SK-N-SH (cell line): ENCODE measurements at regions not wholly inside any gene's neighbourhood (a gene's known extent, or its start where the extent isn't known, plus 50 kb on each side); places are given as distances from the start of the nearest gene placed in this dataset.

ENCODE experiments used
- CTCF ChIA-PET: fragments of 300-600, 350-600 bp; formaldehyde crosslinking; extraction: SDS; loops from one replicate; lab custom pipeline; 2021; lab: Yijun Ruan, JAX
- POLR2A ChIA-PET: fragments of 350-600 bp; sonication (Branson Sonifier 250); formaldehyde crosslinking; extraction: SDS; loops from one replicate; lab custom pipeline; 2020; ENCODE audit warnings: antibody characterized with exemption, inconsistent platforms; lab: Yijun Ruan, JAX
- DNase-seq: peaks from one replicate; pipeline ENCODE4 v3.0.0; 2012
- H2AFZ ChIP-seq: fragments of 200-600 bp; sonication (generic); 2 replicates; pipeline ENCODE4 v1.8.1; 2016; ENCODE audit warnings: antibody characterized with exemption, mild to moderate bottlenecking, low read depth
- H3F3A ChIP-seq: fragments of 200-600 bp; sonication (generic); replicated peaks from 2 replicates; pipeline ENCODE3; 2016; ENCODE audit warnings: antibody characterized with exemption, mild to moderate bottlenecking; ENCODE audit not compliant: insufficient read depth
- H3K27ac ChIP-seq, 2 experiments: fragments of 200-500 bp in 1 of 2; fragments of 200-600 bp in 1 of 2; sonication (Bioruptor generic) in 1 of 2; sonication (generic), shearing (Covaris generic) in 1 of 2; 2 replicates each; pipeline versions ENCODE4 v1.5.1 to v1.6.1; 2014 to 2016; ENCODE audit warnings: low read depth in 2 of 2, inconsistent platforms in 1 of 2, low read length in 1 of 2, mild to moderate bottlenecking in 1 of 2, mixed read lengths in 1 of 2
- H3K27me3 ChIP-seq: fragments of 200-600 bp; sonication (generic), shearing (Covaris generic); 2 replicates; pipeline ENCODE4 v1.6.1; 2016; ENCODE audit warnings: mixed run types; ENCODE audit not compliant: insufficient read depth
- H3K36me3 ChIP-seq, 2 experiments: fragments of 200-500 bp in 1 of 2; fragments of 200-600 bp in 1 of 2; sonication (Bioruptor generic) in 1 of 2; sonication (generic) in 1 of 2; replicated peaks in 1 of 2; 2 replicates each; pipeline versions ENCODE3 to v1.5.1; 2014 to 2016; ENCODE audit warnings: low read length in 1 of 2, mild to moderate bottlenecking in 1 of 2; ENCODE audit not compliant: insufficient read depth in 2 of 2, control insufficient read depth in 1 of 2
- H3K4me1 ChIP-seq, 2 experiments: fragments of 200-500 bp in 1 of 2; fragments of 200-600 bp in 1 of 2; sonication (Bioruptor generic) in 1 of 2; sonication (generic), shearing (Covaris generic) in 1 of 2; 2 replicates each; pipeline versions ENCODE4 v1.5.1 to v1.6.1; 2014 to 2016; ENCODE audit warnings: low read depth in 1 of 2, low read length in 1 of 2, mixed run types in 1 of 2; ENCODE audit not compliant: insufficient read depth in 2 of 2, control insufficient read depth in 1 of 2
- H3K4me2 ChIP-seq: fragments of 200-600 bp; sonication (generic), shearing (Covaris generic); 2 replicates; pipeline ENCODE4 v1.6.1; 2017; ENCODE audit warnings: mixed run types
- H3K4me3 ChIP-seq, 2 experiments: fragments of 200-500 bp in 1 of 2; fragments of 200-600 bp in 1 of 2; sonication (Bioruptor generic) in 1 of 2; sonication (generic), shearing (Covaris generic) in 1 of 2; 2 replicates each; pipeline versions ENCODE4 v1.5.1 to v1.8.1; 2014 to 2016; ENCODE audit warnings: low read depth in 2 of 2, inconsistent platforms in 1 of 2, low read length in 1 of 2, mild to moderate bottlenecking in 1 of 2, mixed read lengths in 1 of 2, moderate library complexity in 1 of 2
- H3K79me2 ChIP-seq: fragments of 200-600 bp; sonication (generic); 2 replicates; pipeline ENCODE4 v1.8.1; 2017; ENCODE audit warnings: mild to moderate bottlenecking; ENCODE audit not compliant: insufficient read depth
- H3K9ac ChIP-seq: fragments of 200-600 bp; sonication (generic); 2 replicates; pipeline ENCODE4 v1.6.1; 2017; ENCODE audit warnings: mixed run types
- H3K9me2 ChIP-seq: fragments of 200-600 bp; sonication (generic); 2 replicates; pipeline ENCODE4 v1.6.1; 2017; ENCODE audit warnings: mixed run types
- H3K9me3 ChIP-seq: fragments of 200-600 bp; sonication (generic); 2 replicates; pipeline ENCODE4 v1.6.1; 2017; ENCODE audit warnings: mixed run types, mild to moderate bottlenecking, moderate library complexity
- H4K20me1 ChIP-seq: fragments of 200-600 bp; sonication (generic); 2 replicates; pipeline ENCODE4 v1.6.1; 2017; ENCODE audit warnings: mild to moderate bottlenecking, mixed run types; ENCODE audit not compliant: insufficient read depth
- EP300 ChIP-seq, 2 experiments: IDR thresholded peaks; 2 replicates each; pipeline versions ENCODE4 v1.4.0 to v1.6.1; 2012; ENCODE audit warnings: borderline replicate concordance in 1 of 2, low read depth in 1 of 2, low read length in 1 of 2
- EZH2phosphoT487 ChIP-seq: fragments of 200-600 bp; sonication (generic); IDR thresholded peaks from 2 replicates; pipeline ENCODE4 v1.6.1; 2017; ENCODE audit warnings: low read depth, mixed run types, mild to moderate bottlenecking, antibody characterized with exemption, moderate library complexity, borderline replicate concordance
- FOSL2 ChIP-seq: IDR thresholded peaks from 2 replicates; pipeline ENCODE4 v1.4.0; 2012; ENCODE audit warnings: low read depth, mild to moderate bottlenecking, moderate library complexity, borderline replicate concordance
- FOXJ3 ChIP-seq: sonication (generic); formaldehyde crosslinking; IDR thresholded peaks from 2 replicates; pipeline ENCODE4 v1.5.1; 2020; ENCODE audit warnings: mild to moderate bottlenecking, missing genetic modification reagents
- JUND ChIP-seq: IDR thresholded peaks from 2 replicates; pipeline ENCODE4 v1.4.0; 2012
- MEF2A ChIP-seq: IDR thresholded peaks from 2 replicates; pipeline ENCODE4 v1.4.0; 2012; ENCODE audit warnings: low read depth, borderline replicate concordance
- MXI1 ChIP-seq: IDR thresholded peaks from 2 replicates; pipeline ENCODE4 v1.6.1; 2012; ENCODE audit warnings: mild to moderate bottlenecking, low read depth, low read length, improper control_type of control experiment
- POLR2AphosphoS5 ChIP-seq: IDR thresholded peaks from 2 replicates; pipeline ENCODE4 v1.6.1; 2012; ENCODE audit warnings: low read depth, low read length
- RAD21 ChIP-seq: IDR thresholded peaks from 2 replicates; pipeline ENCODE4 v1.6.1; 2012; ENCODE audit warnings: mild to moderate bottlenecking, low read length
- RXRA ChIP-seq: IDR thresholded peaks from 2 replicates; pipeline ENCODE4 v1.4.0; 2012; ENCODE audit warnings: low read depth, mild to moderate bottlenecking, borderline replicate concordance
- SIN3A ChIP-seq: IDR thresholded peaks from 2 replicates; pipeline ENCODE4 v1.6.1; 2012; ENCODE audit warnings: low read depth, mild to moderate bottlenecking, low read length, moderate library complexity, borderline replicate concordance
- SMC3 ChIP-seq: IDR thresholded peaks from 2 replicates; pipeline ENCODE4 v1.6.1; 2012; ENCODE audit warnings: low read depth, low read length, improper control_type of control experiment
- TEAD4 ChIP-seq: IDR thresholded peaks from 2 replicates; pipeline ENCODE4 v1.4.0; 2012; ENCODE audit warnings: mild to moderate bottlenecking, borderline replicate concordance; ENCODE audit not compliant: insufficient read depth
- WGBS: methylation state at CpG from one replicate; pipeline ENCODE4 v1.1.6; 2017; ENCODE audit warnings: low lambda C conversion rate; 5-methylcytosine and 5-hydroxymethylcytosine counted together
- TF ChIP-seq, protein P1 (sequence below): IDR thresholded peaks from 2 replicates; pipeline ENCODE4 v1.6.1; 2012; ENCODE audit warnings: mild to moderate bottlenecking, low read depth, low read length, moderate library complexity
- TF ChIP-seq, protein P2 (sequence below): IDR thresholded peaks from 2 replicates; pipeline ENCODE4; 2012
- TF ChIP-seq, protein P3 (sequence below): IDR thresholded peaks from 2 replicates; pipeline ENCODE4 v1.4.0; 2012; ENCODE audit warnings: low read depth

- Histone ChIP-seq H3K4me2 (no peak overlapping the region), H3K79me2 (no peaks in the 10 kb centered on the region), H3K27ac (no peak overlapping the region), H3K9me3 (no peaks in the 10 kb centered on the region), H3K27me3 (peaks cover 8% of the 10 kb centered on the region), H3K36me3 (no peaks in the 10 kb centered on the region), H3K9ac (no peak overlapping the region), H3K4me3 (no peak overlapping the region), H3K9me2 (no peaks in the 10 kb centered on the region), H3K4me1 (no peaks in the 10 kb centered on the region), H3F3A (no peaks in the 10 kb centered on the region), H4K20me1 (no peaks in the 10 kb centered on the region), H2AFZ (no peak overlapping the region)
- POLR2A ChIA-PET = no interaction called here
- TF ChIP-seq, protein P1, sequence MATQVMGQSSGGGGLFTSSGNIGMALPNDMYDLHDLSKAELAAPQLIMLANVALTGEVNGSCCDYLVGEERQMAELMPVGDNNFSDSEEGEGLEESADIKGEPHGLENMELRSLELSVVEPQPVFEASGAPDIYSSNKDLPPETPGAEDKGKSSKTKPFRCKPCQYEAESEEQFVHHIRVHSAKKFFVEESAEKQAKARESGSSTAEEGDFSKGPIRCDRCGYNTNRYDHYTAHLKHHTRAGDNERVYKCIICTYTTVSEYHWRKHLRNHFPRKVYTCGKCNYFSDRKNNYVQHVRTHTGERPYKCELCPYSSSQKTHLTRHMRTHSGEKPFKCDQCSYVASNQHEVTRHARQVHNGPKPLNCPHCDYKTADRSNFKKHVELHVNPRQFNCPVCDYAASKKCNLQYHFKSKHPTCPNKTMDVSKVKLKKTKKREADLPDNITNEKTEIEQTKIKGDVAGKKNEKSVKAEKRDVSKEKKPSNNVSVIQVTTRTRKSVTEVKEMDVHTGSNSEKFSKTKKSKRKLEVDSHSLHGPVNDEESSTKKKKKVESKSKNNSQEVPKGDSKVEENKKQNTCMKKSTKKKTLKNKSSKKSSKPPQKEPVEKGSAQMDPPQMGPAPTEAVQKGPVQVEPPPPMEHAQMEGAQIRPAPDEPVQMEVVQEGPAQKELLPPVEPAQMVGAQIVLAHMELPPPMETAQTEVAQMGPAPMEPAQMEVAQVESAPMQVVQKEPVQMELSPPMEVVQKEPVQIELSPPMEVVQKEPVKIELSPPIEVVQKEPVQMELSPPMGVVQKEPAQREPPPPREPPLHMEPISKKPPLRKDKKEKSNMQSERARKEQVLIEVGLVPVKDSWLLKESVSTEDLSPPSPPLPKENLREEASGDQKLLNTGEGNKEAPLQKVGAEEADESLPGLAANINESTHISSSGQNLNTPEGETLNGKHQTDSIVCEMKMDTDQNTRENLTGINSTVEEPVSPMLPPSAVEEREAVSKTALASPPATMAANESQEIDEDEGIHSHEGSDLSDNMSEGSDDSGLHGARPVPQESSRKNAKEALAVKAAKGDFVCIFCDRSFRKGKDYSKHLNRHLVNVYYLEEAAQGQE = no peak
- TF ChIP-seq TEAD4 = no peak
- no peak for TF ChIP-seq FOSL2
- no peak for TF ChIP-seq JUND
- TF ChIP-seq MEF2A = no peak
- TF ChIP-seq POLR2AphosphoS5 = no peak
- no peak for DNase-seq
- CTCF ChIA-PET = interaction anchor here (0.8 to 2.1 kb wide), 5 partner anchors 13 to 71 kb away, joined by 3 to 8 read pairs (median 4); no protein-coding TSS in a partner anchor
- WGBS = 63% methylated on average over 10 of the region's 12 CpGs
Measured at GRCh38 chr20:62570897-62571668, 71.2 kb upstream of the SLCO4A1 start.

GRCh38 chr20:62571669-62572344 lies 70.5 kb upstream of the SLCO4A1 start:
- CTCF ChIA-PET = interaction anchor here (0.8 to 2.1 kb wide), 5 partner anchors 12 to 72 kb away, joined by 3 to 8 read pairs (median 4); no protein-coding TSS in a partner anchor
- Histone ChIP-seq H3K27ac (no peak overlapping the region), H3K4me2 (no peak overlapping the region), H3K9me3 (no peaks in the 10 kb centered on the region), H3K27me3 (peaks cover 8% of the 10 kb centered on the region), H3K79me2 (no peaks in the 10 kb centered on the region), H3K36me3 (no peaks in the 10 kb centered on the region), H4K20me1 (no peaks in the 10 kb centered on the region), H3F3A (no peaks in the 10 kb centered on the region), H3K9me2 (no peaks in the 10 kb centered on the region), H3K4me1 (no peaks in the 10 kb centered on the region), H3K4me3 (no peak overlapping the region), H3K9ac (no peak overlapping the region), H2AFZ (no peak overlapping the region)
- whole genome bisulfite sequencing = 60% methylated on average over 9 of the region's 9 CpGs
- peak; percentile 90 for DNase-seq
- TF ChIP-seq, protein P2, sequence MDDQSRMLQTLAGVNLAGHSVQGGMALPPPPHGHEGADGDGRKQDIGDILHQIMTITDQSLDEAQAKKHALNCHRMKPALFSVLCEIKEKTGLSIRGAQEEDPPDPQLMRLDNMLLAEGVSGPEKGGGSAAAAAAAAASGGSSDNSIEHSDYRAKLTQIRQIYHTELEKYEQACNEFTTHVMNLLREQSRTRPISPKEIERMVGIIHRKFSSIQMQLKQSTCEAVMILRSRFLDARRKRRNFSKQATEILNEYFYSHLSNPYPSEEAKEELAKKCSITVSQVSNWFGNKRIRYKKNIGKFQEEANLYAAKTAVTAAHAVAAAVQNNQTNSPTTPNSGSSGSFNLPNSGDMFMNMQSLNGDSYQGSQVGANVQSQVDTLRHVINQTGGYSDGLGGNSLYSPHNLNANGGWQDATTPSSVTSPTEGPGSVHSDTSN = no peak
- TF ChIP-seq MXI1 (no peak), EP300 (IDR thresholded peaks at IDR 0.05; ENCODE audit: borderline replicate concordance in 1 of 2, low read depth in 1 of 2, low read length in 1 of 2) (no peak), FOXJ3 (CRISPR knock-in tag) (no peak), RAD21 (no peak), SMC3 (no peak), MEF2A (no peak), EZH2phosphoT487 (no peak), RXRA (no peak), SIN3A (no peak)
- TF ChIP-seq, protein P3, sequence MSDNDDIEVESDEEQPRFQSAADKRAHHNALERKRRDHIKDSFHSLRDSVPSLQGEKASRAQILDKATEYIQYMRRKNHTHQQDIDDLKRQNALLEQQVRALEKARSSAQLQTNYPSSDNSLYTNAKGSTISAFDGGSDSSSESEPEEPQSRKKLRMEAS = no peak
- POLR2A ChIA-PET = no interaction called here
